ENCODE measurements at regions not wholly inside any gene's neighbourhood (a gene's known extent, or its start where the extent isn't known, plus 50 kb on each side); places are given as distances from the start of the nearest gene placed in this dataset.

DNA sequence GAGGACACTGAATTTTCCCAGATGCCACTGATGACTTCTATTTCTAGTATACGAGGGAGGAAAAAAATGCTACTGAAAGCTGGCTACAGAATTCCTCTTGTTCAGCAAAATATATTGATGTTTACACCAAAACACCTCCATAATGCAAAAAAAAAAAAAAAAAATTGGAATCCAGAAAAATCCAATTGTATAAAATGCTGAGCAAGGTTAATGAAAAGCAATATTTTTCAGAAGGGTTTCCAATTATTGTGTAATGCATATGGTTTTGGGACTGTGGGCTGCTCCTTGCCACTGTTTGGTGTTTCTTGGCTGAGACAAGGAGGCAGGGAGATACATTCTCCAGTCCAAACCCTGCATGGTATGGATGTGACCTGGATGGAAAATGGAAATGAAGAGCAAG lies 83.8 kb downstream of the LSM5 start:
- TF ChIP-seq, protein P1, sequence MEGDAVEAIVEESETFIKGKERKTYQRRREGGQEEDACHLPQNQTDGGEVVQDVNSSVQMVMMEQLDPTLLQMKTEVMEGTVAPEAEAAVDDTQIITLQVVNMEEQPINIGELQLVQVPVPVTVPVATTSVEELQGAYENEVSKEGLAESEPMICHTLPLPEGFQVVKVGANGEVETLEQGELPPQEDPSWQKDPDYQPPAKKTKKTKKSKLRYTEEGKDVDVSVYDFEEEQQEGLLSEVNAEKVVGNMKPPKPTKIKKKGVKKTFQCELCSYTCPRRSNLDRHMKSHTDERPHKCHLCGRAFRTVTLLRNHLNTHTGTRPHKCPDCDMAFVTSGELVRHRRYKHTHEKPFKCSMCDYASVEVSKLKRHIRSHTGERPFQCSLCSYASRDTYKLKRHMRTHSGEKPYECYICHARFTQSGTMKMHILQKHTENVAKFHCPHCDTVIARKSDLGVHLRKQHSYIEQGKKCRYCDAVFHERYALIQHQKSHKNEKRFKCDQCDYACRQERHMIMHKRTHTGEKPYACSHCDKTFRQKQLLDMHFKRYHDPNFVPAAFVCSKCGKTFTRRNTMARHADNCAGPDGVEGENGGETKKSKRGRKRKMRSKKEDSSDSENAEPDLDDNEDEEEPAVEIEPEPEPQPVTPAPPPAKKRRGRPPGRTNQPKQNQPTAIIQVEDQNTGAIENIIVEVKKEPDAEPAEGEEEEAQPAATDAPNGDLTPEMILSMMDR (IDR thresholded peaks at IDR 0.05): no peak
- TF ChIP-seq POLR2A (IDR thresholded peaks at IDR 0.05): no peak

Measured in lower leg skin (tissue), 3 donors.